Activated naive CD8-positive, alpha-beta T cell treated with anti-CD3 and anti-CD28 coated beads, Interleukin-2, amount 50 U/mL, for 16 hours (primary cell): ENCODE measurements at regions not wholly inside any gene's neighbourhood (a gene's known extent, or its start where the extent isn't known, plus 50 kb on each side); places are given as distances from the start of the nearest gene placed in this dataset.

Experiments
- DNase-seq: peaks from one replicate; pipeline ENCODE4 v3.0.0-alpha.2; 2020; ENCODE audit warnings: low read depth, low spot score

DNA sequence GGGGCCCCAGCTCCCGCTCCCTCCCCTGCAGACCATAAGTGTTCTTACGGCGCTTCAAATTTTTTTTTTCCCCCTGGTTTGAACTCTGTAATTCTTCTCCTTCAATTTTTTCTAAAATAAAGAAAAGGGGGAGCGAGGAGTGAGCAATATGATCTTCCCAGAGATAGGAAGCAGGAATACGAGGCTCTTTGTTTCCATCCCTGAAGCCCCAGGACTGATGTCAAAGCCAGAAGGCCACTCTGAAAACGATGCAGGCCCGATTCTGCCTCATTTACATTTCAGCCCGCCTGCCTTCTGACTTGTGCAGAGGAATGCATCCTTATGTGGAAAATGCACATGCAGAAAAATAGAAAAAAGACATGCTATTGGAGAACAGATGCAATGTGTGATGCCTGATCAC lies 401.5 kb upstream of the MKI67 start:
- DNase-seq, result no peak

DNA sequence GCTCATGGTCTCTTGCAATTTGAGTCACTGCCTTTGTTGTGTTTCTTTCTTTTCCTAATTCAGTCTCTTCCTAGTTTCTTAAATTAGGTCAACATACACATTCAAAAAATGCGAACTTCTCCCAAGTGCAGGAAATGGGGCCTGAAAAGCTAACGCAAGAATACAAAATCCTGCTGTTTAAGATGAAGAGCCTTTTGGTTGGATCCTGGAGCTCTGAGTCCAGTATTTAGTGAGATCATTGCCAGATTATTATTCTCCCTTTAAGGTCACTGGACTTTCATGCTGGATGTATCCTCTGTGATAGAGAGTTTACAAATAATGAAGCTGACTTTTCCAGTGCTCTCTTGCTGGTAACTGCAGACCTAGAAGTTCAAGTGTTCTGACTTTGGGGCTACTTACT lies 401.9 kb upstream of the MKI67 start:
- DNase-seq, result no peak

DNA sequence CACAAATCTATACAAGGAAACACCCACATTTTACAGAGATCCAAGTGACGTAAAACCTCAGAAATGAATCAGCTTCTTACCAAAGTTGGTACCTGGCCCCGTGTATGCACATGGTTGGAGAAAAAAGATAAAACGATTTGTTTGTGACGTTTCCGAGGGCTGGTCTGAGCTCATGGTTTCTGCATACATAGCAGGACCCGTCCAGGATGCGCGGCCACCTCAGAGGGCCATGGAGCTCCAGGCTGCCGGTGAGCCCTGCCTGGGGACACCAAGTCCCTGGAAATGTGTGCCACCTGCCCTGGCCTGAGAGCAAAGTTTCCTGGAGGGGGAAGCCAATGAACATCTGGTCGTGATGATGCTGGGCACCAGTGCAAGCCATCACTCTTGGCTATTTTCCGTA lies 402.6 kb upstream of the MKI67 start:
- DNase-seq, result no peak

DNA sequence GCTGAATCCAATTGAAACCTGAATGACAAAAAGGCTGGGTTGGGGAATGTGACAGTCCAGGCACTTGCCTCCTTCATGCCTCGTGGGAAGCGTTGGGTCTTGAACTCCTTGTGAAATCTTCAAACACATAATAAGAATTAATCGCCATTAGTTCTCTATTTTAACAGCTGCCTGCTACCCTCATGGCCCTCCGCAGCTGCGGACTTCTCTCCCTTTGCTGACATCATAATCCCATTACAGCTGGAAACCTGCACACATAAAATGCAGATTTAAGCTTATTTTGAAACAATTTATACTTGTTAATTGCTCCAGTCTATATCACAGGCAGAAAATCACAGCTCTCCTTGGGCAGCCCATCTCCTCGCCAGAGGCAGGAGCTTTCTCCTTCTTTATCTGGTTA lies 403.0 kb upstream of the MKI67 start:
- DNase-seq, result no peak

DNA sequence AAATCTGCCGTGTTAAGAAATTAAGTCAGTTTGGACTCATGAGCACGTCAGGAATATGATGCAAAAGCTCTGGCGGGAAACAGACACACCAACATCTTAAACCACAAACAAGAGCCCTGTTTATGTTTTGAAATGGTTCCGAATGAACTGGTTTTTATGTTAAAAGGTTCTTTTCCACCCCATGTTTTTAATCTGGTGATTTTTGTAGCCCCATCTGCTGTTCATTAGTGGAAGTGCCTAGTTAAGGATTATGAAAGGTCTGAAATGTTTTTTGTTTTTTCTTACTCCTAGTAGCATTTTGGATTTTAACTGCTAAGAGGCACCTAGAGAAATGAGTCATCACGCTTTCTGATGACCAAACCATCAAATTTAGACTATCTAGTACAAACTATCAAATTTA lies 404.1 kb upstream of the MKI67 start:
- DNase-seq, result no peak

DNA sequence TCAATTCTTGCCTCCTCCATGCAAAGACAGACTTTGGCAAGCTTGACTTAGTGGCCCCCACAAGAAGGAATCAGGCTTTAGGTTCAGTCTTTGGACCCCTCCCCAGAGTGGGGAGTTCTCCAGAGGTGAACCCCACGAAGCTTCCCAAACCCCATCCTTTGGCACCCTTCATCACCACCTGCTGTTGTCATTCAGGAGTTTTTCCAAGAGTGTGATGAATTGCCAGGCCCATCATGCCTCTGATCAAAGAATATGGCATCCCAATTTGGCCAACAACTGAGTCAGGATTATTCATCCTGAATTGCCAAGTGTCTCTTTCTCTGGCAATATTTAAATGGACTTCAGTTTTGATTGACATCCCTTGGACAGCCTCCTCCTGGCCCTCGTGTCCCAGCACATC lies 404.7 kb upstream of the MKI67 start:
- DNase-seq, result no peak

DNA sequence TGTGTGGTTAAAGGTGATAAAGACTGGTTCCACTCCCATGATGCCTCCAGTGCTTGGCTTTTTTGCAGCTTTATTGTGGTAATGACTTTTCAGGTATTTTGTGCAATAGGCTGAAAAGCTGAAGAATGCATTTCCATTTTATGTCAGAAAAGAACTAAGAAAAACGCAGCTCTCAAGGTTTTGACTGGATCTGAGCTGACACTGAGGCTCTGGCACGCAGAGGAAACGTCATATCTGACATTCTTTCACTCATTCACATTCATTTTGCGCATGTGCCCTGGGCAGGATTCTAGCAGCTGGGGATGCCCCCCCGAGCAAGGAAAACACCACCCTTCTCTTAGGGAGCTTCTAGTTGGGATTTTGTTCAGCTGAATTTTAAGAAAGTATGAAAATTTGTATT lies 408.5 kb upstream of the MKI67 start:
- DNase-seq, result no peak

DNA sequence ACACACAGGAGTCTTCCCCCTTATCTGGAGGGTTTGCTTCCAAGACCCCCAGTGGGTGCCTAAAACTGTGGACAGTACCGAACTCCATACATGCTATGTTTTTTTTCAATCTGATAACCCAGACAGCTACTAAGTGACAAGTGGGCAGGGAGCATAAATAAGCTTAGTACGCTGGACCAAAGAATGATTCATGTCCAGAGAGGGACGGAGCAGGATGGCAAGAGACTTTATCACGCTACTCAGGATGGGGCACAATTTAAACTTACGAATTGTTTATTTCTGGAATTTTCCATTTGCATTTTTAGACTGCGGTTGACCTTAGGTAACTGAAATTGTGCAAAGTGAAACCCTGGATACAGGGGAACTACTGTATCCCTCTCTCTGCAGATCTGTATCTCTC lies 410.0 kb upstream of the MKI67 start:
- DNase-seq, result no peak

DNA sequence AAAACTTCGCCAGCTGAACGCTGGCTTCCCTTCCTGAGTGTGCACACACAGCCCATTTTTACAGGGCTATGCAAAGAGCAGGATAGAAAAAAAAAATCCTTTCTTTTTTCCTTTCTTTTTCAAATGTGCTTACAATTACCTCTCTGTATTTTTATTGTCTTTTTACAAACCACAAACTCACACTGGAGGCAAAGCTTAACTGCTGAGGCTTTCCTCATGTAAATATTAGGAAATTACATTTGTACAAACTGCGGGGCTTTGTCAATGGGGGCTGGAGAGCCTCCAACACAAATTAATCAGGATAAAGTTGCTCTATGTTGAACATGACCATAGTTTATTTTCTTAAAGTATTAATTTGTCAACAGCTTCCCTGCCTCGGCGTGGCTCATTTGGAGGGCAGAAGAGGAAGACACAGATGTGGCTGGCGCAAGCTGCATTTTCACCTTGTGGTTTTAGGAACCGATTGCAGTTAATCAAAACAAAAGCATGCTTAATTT lies 411.7 kb upstream of the MKI67 start:
- DNase-seq, result no peak

DNA sequence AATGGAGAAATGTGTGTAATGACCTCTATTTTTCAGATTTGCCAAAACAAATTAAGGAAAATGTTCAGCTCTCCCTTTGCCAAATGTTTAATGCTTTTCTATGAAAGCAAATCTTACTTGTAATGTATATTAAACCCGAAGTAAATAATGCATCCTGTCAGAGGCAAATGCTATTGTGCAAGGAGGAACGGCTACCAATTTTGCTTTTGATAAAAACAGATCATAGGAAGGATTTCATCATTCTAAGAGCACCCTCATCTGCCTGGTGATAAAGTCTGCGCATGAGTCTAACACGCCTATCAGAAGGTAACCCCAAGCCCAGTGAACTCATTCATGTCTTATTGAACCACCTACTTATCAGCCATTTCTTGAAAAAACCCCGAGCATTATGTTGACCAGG lies 412.4 kb upstream of the MKI67 start:
- no peak for DNase-seq

DNA sequence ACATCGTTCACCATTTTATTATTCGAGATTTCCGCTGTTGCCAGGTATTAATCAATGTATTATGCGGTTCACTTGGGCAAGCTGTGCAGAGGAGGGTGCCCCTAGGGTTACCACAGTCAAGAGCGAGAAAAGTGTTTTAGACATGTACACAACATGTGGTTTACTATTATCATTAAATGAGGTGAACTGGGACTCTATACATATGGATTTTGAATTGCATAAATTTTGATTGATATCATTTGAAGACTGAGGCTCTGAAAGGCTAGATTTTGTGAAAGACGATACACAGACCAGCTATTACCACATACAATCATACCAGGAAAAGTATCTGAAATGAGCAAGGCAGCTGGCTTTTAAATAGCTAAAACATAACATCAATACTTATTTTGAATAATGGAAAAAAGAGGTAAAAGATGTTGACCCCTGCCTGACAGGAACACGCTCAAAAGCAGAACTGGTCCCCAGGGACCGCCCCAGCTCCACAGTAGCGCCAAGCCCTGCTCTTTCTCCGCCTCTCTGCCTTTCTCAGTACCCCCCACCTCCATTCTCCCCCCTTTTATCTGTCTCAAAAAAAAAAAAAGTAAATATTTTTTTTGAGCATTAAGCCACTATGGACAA lies 413.4 kb upstream of the MKI67 start:
- no peak for DNase-seq

DNA sequence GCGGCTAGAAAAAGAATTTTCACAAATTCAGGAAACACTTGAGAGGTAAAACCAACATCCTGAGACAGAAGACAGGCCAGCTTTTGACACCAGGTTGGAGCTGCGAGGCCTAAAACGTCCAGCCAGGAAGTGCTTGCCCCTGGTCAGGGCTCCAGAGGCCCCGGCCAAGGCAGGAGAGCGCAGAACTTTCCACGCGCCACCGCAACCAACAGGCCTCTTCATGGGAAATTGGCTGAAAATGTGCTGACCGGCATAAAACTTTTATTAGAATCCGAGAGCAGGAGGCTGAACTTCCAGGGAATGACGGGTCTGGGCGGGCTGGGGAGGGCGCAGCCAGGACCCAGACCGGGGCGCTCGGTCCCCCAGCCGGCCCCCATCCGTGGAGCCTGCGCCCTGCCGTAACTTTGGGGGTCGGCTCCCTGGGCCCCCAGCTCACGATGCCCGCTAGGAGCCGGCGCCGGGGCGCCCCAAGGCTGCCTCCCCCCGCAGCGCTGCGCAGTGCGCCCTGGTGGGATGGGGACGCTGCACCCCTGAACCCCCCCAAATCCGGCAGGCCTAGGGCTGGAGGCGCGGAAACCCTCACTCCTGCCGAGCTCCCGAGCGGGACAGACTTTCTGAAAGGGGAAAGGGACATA lies 414.0 kb upstream of the MKI67 start:
- no peak for DNase-seq

DNA sequence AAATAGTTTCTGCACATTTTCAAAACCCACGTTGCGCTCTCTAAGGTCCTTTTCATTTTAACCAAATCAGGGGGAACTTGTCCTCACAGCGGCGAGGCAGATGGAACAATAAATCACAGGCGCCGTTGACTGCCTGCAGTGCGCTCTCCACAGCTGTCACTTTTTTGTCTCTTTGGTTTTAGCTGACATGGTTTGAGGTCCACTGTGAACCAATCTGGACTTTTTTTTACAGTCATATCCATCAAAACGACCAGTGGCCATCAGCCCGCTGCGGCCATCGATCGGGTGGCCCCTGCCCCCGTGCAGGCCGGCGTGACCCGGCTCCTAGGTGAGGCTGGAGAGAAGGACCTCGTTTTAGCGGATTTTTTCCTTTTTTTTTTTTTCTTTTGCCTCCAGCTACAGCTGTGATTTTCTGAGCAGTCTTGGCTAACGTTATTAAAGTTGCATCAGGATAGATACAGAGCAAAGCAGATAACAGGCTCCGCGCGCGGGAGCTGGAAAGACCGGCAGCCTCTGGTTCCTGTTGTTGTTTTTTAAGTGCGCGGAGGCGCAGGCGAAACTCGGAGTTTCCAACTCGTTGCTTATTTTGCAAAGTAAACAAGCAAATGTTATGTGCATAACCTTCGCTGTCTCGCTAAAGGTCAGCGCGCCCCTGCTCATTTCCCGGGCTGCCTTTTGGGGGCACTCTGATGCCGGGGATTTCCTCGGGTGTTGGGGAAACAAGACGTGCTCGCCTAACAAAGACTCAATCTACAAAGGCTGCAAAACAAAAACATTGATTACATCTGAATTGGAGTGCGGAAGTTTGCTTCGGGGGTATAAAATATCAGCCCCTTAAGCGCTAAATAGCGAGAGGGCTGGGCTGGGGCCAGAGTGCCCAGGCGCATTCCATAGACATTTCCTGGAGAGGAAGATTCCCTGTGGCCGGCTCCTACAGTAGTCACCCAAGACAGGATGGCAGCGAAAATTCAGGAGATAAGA lies 414.8 kb upstream of the MKI67 start:
- no peak for DNase-seq

DNA sequence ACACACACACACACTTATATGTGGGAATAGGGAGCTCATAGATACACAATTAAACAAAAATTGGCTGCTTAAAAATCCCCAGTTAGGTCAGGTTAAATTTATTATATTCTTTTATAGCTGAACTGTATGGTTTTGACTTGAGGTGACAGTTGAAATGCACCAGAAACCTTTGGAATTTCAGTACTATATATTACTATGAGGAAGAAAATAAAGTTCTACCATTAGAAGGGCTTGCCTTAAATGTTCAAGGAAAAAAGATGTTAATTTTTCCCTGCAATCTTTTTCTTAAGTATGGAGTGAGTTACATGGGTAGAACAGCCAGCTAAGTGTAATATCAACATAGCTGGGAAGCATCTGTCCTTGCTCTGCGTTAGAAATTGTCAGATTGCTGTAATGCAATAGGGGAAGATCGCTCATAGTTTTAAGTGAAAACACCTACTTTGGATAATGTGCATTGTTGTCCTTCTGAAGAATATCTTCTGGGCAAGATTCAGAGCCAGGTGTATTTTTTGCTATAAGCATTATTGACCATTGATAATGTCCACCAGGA lies 415.8 kb upstream of the MKI67 start:
- no peak for DNase-seq

DNA sequence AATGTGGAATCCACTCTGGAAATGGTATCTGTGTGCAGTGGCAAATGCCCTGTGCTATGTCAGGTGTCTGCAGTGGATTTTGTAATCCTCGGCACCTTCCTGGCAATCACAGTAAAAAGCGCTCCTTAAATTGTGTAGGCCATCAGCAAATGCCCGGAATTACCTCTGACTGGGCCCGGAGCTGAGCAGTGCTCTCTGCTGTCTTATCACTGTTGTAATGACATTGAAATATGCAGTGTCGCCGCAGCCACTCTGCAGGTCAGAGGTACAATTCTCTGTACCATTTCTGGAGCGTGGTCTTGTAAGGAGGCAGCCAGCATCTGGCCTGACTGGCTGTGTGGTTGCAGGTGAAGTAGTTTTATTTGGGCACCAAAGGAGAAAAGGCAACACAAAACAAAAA lies 416.4 kb upstream of the MKI67 start:
- DNase-seq, result no peak

DNA sequence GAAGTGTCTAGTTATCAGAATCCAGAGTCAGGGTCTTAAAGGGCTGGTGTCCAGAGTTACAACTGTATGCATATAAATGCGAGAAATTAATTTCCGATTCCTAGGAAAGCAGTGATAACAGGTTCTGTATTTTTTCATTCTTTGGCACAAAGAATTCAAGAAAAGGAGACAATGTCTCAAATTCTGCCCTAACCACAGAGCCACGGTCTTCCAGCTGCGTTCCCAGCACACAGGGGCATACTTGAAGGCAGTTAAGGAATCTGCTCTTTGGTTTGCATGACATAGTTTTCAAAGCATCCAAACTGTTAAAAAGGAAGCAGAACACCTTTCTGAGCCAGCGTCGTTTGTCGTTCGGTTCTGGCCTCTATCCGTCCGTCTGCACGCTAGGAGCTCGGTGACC lies 416.9 kb upstream of the MKI67 start:
- DNase-seq, result no peak

DNA sequence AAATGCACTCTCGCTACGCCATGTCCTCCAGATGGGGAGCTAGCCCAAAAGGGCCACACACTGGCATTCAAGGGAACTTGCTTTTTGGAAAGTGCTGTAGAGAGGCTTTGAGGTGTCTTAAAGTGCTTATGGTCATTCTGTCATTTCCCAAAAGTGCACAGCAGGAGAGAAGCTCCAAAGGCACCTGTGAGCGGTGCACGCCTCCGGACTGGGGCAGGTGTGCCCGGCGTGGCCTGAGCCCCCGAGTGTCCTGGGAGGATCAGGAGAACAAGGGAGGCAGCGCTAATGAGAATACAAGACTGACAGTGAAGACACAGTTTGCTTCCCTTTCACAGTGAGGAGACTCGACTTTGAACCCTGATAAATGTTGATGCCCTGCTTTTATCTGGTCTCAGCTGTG lies 419.0 kb upstream of the MKI67 start:
- no peak for DNase-seq

DNA sequence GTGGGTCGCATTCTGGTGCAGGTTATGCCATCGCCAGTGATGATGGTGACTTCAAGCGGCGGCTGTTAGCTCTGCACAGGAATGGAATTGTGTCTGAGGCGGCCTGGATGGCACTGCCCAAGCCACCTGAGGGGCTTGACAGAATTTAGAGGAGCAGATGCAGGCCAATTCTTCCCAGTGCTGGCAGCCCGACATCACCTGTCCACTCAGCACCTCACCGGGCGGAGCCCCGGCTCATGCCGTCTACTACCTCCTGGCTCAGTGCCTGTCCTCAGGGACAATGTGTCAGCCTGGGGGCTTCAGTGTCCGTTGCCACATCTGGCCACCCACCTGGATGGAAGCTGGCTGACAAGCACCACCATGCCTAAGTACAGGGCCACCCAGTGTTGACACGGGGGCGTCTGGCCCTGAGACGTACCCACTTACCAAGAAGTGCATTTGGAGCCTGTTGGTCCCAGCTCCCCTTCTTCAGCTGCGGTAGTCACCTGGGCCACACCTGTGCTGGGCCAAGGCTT lies 420.5 kb upstream of the MKI67 start:
- no peak for DNase-seq

DNA sequence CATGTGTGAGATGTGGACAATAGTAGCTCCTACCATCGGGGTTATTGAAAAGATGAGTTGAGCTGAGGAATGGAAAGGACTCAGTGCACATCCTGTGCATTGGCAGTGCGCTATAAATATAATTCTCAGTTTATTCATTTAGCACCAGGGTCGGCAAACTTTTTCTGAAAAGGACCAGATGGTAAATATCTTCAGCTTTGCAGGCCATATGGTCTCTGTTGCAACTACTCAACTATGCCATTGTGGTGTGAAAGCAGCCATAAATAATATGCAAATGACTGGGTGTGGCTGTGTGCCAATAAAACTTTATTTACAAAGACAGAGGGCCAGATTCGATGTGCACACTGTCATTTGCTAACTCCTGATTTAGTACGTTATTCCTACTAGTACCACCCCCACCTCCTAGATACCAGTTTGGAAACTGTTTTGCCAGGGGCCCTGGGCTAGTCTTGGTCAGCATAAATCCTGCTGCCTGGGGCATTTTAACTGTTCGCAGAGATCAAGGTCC lies 422.9 kb upstream of the MKI67 start:
- DNase-seq, result no peak

DNA sequence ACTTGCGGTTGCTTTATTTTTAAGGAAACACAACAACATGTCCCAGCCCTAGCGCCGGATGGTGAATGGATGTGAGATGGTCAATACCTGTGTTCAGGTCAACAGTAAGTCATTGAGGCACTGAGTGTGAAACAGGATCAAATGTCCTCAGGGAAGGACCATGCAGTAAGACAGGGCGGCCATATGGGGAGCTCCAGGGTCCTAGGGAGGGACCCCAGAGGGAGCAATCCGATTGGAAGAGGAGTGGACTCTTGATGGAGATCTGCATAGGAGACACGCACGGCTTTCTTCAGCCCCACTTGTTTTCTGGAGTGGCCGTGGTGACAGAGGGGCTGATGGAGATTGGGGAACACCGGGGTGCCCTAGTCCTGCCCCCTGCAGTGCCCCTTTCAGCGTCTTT lies 423.8 kb upstream of the MKI67 start:
- no peak for DNase-seq

DNA sequence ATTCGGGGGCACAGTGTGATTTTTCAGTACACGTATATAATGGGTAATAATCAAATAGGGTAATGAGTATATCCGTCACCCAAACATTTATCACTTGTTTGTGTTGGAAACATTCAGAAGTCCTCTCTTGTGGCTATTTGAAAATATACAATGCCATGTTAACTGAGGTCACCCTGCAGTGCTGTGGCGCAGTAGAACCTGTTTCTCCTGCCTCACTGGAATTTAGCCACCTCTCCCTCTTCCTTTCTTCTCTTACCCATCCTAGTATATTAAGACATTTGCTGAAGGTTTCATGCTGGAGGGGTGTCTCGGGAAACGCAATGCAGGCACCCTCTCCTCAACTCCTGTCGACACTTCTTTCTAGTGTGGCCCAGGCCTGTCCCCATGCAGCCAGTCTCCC lies 425.3 kb upstream of the MKI67 start:
- no peak for DNase-seq

DNA sequence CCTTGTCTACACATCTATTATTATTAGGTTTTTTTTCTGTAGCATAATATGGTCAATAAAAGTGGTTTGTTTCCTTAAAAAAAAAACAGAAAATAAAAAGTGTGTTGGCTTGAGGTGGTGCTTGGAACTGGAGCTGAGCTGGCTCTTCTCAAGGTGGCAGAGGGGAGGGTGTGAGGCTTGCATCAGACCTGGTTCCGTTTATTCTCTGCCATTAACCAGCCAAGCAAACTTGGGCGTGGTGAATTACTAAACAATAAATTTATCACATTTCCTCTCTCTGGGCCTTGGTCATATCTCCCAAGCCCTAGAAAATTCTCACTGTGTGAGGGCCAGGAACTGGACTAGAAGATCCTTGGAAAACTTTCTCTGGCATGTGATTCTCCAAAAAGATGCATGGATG lies 427.5 kb upstream of the MKI67 start:
- DNase-seq, result no peak
